ENCODE measurements at regions not wholly inside any gene's neighbourhood (a gene's known extent, or its start where the extent isn't known, plus 50 kb on each side); places are given as distances from the start of the nearest gene placed in this dataset.
"Not testable (repeated sequence)": the region's sequence is repeated elsewhere in the genome, so short reads cannot be mapped to it uniquely, and the experiment has no call there.

GRCh38 chr4:163077680-163078079 is 89.0 kb downstream of the NAF1 start:
- DNase-seq (ENCODE audit: low spot score): no peak

GRCh38 chr4:163072222-163072621 is 94.5 kb downstream of the NAF1 start:
- no peak for DNase-seq (ENCODE audit: low spot score)

- DNase-seq (ENCODE audit: low spot score): no peak
These were observed 95.4 kb downstream of the NAF1 start for GRCh38 chr4:163071308-163071707.

GRCh38 chr4:163070023-163070422 is 96.7 kb downstream of the NAF1 start:
- DNase-seq (ENCODE audit: low spot score): no peak

GRCh38 chr4:163063891-163064290 is 102.8 kb downstream of the NAF1 start:
- DNase-seq (ENCODE audit: low spot score): no peak

- DNase-seq (ENCODE audit: low spot score): no peak
These were observed 118.2 kb downstream of the NAF1 start for GRCh38 chr4:163048447-163048846.

- DNase-seq (ENCODE audit: low spot score): no peak
These were observed 124.4 kb downstream of the NAF1 start for GRCh38 chr4:163042306-163042705.

GRCh38 chr4:163017135-163017534 is 149.6 kb downstream of the NAF1 start:
- DNase-seq (ENCODE audit: low spot score): no peak

- DNase-seq (ENCODE audit: low spot score): no peak
These were observed 153.9 kb downstream of the NAF1 start for GRCh38 chr4:163012816-163013215.

GRCh38 chr4:163003979-163004378 is 162.7 kb downstream of the NAF1 start:
- DNase-seq (ENCODE audit: low spot score): no peak

GRCh38 chr4:162988530-162988929 is 178.2 kb downstream of the NAF1 start:
- no peak for DNase-seq (ENCODE audit: low spot score)

GRCh38 chr4:162985131-162985530 is 181.6 kb downstream of the NAF1 start:
- no peak for DNase-seq (ENCODE audit: low spot score)

- no peak for DNase-seq (ENCODE audit: low spot score)
These were observed 182.1 kb downstream of the NAF1 start for GRCh38 chr4:162984621-162985020.

- DNase-seq (ENCODE audit: low spot score): no peak
These were observed 184.9 kb downstream of the NAF1 start for GRCh38 chr4:162981823-162982222.

- DNase-seq (ENCODE audit: low spot score): no peak
These were observed 188.3 kb downstream of the NAF1 start for GRCh38 chr4:162978398-162978797.

GRCh38 chr4:162977788-162978187 is 188.9 kb downstream of the NAF1 start:
- DNase-seq (ENCODE audit: low spot score): no peak

- DNase-seq (ENCODE audit: low spot score): no peak
These were observed 193.9 kb downstream of the NAF1 start for GRCh38 chr4:162972661-162973330.

- DNase-seq (ENCODE audit: low spot score): no peak
These were observed 197.5 kb downstream of the NAF1 start for GRCh38 chr4:162969194-162969593.

GRCh38 chr4:162965978-162966377 is 200.7 kb downstream of the NAF1 start:
- not testable (repeated sequence) for DNase-seq (ENCODE audit: low spot score)

GRCh38 chr4:162959046-162959445 is 207.6 kb downstream of the NAF1 start:
- DNase-seq (ENCODE audit: low spot score): no peak

- no peak for DNase-seq (ENCODE audit: low spot score)
These were observed 209.1 kb downstream of the NAF1 start for GRCh38 chr4:162957521-162958143.

- DNase-seq (ENCODE audit: low spot score): no peak
These were observed 211.7 kb downstream of the NAF1 start for GRCh38 chr4:162954976-162955375.

- no peak for DNase-seq (ENCODE audit: low spot score)
These were observed 214.5 kb downstream of the NAF1 start for GRCh38 chr4:162952232-162952631.

- no peak for DNase-seq (ENCODE audit: low spot score)
These were observed 221.0 kb downstream of the NAF1 start for GRCh38 chr4:162945713-162946112.
